ENCODE measurements at regions not wholly inside any gene's neighbourhood (a gene's known extent, or its start where the extent isn't known, plus 50 kb on each side); places are given as distances from the start of the nearest gene placed in this dataset.
A peak's percentile ranks its signal among the peaks of the same experiment; 100 is the strongest.

DNA sequence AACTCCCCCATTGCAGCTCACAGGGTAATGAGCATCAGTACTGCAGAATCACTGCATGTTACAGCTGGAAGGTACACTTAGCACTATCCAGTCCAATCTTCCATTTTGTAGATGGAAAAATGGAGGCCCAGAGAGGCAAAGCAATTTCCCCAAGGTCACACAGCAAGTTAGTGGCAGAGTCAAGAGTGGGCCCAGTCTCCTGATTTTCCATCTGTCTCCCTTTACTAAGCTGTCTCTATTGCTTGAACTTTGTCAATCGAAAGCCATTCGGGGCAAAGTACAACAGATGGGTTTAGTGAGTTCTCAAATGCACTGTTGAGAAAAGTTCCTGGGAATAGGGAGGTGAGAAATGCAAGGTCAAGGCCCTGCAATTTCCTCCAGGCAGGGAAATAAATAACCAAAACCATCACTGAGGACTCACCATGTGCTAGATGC, 50.4 kb upstream of the IFFO2 start (continued):
- TF ChIP-seq ZKSCAN5 (CRISPR knock-in tag; IDR thresholded peaks at IDR 0.05) (peak; percentile 71; the same call in 1 of the 2 replicates), HMG20A (CRISPR knock-in tag; IDR thresholded peaks at IDR 0.05; ENCODE audit: borderline replicate concordance) (peak; percentile 17; the same call in 1 of the 2 replicates), NFIC (IDR thresholded peaks at IDR 0.05; ENCODE audit: low read length) (0 out of 2 replicates have a peak, but pooled peaks have one; percentile 8), ATAD3A (CRISPR knock-in tag; IDR thresholded peaks at IDR 0.05) (no peak), KDM1A (CRISPR knock-in tag; IDR thresholded peaks at IDR 0.05) (peak; percentile 89; the same call in 1 of the 2 replicates), ZNF629 (CRISPR knock-in tag; conservative IDR thresholded peaks at IDR 0.05) (peak; percentile 88), NFYB (CRISPR knock-in tag; IDR thresholded peaks at IDR 0.05) (no peak), ZNF644 (CRISPR knock-in tag; IDR thresholded peaks at IDR 0.05; ENCODE audit: low read depth) (0 out of 2 replicates have a peak, but pooled peaks have one; percentile 55), RARA (CRISPR knock-in tag; IDR thresholded peaks at IDR 0.05) (peak; percentile 75), ELF3 (CRISPR knock-in tag; IDR thresholded peaks at IDR 0.05) (0 out of 2 replicates have a peak, but pooled peaks have one; percentile 28), HMG20B (CRISPR knock-in tag; conservative IDR thresholded peaks at IDR 0.05) (no peak), FOXO1 (CRISPR knock-in tag; IDR thresholded peaks at IDR 0.05) (peak; percentile 32; the same call in 1 of the 2 replicates), HNF4G (IDR thresholded peaks at IDR 0.05; ENCODE audit: borderline replicate concordance, low read depth, low read length) (peak; percentile 64), HNF4G (CRISPR knock-in tag; IDR thresholded peaks at IDR 0.05; ENCODE audit: borderline replicate concordance, low read depth) (no peak), NCOR1 (IDR thresholded peaks at IDR 0.05; ENCODE audit: borderline replicate concordance, low read length) (peak; percentile 59), HDAC2 (CRISPR knock-in tag; IDR thresholded peaks at IDR 0.05) (0 out of 2 replicates have a peak, but pooled peaks have one; percentile 11)
- TF ChIP-seq, protein P1, sequence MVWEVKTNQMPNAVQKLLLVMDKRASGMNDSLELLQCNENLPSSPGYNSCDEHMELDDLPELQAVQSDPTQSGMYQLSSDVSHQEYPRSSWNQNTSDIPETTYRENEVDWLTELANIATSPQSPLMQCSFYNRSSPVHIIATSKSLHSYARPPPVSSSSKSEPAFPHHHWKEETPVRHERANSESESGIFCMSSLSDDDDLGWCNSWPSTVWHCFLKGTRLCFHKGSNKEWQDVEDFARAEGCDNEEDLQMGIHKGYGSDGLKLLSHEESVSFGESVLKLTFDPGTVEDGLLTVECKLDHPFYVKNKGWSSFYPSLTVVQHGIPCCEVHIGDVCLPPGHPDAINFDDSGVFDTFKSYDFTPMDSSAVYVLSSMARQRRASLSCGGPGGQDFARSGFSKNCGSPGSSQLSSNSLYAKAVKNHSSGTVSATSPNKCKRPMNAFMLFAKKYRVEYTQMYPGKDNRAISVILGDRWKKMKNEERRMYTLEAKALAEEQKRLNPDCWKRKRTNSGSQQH (CRISPR knock-in tag; IDR thresholded peaks at IDR 0.05; ENCODE audit: low read depth) = 0 out of 2 replicates have a peak, but pooled peaks have one; percentile 28
- TF ChIP-seq, protein P2, sequence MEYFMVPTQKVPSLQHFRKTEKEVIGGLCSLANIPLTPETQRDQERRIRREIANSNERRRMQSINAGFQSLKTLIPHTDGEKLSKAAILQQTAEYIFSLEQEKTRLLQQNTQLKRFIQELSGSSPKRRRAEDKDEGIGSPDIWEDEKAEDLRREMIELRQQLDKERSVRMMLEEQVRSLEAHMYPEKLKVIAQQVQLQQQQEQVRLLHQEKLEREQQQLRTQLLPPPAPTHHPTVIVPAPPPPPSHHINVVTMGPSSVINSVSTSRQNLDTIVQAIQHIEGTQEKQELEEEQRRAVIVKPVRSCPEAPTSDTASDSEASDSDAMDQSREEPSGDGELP (IDR thresholded peaks at IDR 0.05; ENCODE audit: borderline replicate concordance, low read depth) = peak; percentile 60; the same call in 1 of the 2 replicates
- TF ChIP-seq, protein P3, sequence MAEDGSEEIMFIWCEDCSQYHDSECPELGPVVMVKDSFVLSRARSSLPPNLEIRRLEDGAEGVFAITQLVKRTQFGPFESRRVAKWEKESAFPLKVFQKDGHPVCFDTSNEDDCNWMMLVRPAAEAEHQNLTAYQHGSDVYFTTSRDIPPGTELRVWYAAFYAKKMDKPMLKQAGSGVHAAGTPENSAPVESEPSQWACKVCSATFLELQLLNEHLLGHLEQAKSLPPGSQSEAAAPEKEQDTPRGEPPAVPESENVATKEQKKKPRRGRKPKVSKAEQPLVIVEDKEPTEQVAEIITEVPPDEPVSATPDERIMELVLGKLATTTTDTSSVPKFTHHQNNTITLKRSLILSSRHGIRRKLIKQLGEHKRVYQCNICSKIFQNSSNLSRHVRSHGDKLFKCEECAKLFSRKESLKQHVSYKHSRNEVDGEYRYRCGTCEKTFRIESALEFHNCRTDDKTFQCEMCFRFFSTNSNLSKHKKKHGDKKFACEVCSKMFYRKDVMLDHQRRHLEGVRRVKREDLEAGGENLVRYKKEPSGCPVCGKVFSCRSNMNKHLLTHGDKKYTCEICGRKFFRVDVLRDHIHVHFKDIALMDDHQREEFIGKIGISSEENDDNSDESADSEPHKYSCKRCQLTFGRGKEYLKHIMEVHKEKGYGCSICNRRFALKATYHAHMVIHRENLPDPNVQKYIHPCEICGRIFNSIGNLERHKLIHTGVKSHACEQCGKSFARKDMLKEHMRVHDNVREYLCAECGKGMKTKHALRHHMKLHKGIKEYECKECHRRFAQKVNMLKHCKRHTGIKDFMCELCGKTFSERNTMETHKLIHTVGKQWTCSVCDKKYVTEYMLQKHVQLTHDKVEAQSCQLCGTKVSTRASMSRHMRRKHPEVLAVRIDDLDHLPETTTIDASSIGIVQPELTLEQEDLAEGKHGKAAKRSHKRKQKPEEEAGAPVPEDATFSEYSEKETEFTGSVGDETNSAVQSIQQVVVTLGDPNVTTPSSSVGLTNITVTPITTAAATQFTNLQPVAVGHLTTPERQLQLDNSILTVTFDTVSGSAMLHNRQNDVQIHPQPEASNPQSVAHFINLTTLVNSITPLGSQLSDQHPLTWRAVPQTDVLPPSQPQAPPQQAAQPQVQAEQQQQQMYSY (CRISPR knock-in tag; IDR thresholded peaks at IDR 0.05) = peak; percentile 70

All from HepG2 (cell line).